ENCODE measurements at regions not wholly inside any gene's neighbourhood (a gene's known extent, or its start where the extent isn't known, plus 50 kb on each side); places are given as distances from the start of the nearest gene placed in this dataset.

DNA sequence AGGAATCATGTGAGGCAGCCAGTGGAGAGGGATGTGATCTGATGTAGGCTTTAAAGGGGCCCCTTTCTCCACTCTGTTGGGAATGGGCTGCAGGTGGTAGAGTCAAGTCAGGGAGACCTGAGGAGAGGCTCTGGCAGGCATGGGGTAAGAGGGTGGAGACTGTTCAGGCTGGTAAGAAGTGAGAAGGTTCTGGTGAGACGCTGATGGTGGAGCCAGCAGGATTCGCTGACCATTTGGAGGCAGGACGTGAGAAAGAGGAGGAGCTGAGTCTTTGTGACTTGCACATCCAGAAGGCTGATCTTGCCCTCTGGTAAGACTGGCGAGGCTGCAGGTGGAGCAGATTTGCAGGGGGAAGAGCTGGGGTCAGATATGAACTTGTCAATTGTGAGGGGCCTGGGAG lies 248.0 kb downstream of the NSG2 start:
- H3K36me3 ChIP-seq = no peaks in the 10 kb centered on the region
- TF ChIP-seq, protein P1, sequence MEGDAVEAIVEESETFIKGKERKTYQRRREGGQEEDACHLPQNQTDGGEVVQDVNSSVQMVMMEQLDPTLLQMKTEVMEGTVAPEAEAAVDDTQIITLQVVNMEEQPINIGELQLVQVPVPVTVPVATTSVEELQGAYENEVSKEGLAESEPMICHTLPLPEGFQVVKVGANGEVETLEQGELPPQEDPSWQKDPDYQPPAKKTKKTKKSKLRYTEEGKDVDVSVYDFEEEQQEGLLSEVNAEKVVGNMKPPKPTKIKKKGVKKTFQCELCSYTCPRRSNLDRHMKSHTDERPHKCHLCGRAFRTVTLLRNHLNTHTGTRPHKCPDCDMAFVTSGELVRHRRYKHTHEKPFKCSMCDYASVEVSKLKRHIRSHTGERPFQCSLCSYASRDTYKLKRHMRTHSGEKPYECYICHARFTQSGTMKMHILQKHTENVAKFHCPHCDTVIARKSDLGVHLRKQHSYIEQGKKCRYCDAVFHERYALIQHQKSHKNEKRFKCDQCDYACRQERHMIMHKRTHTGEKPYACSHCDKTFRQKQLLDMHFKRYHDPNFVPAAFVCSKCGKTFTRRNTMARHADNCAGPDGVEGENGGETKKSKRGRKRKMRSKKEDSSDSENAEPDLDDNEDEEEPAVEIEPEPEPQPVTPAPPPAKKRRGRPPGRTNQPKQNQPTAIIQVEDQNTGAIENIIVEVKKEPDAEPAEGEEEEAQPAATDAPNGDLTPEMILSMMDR (IDR thresholded peaks at IDR 0.05) = no peak
- intact Hi-C loops (cut with DNase I; ENCODE audit: low total_unique reads) = no loop called here

DNA sequence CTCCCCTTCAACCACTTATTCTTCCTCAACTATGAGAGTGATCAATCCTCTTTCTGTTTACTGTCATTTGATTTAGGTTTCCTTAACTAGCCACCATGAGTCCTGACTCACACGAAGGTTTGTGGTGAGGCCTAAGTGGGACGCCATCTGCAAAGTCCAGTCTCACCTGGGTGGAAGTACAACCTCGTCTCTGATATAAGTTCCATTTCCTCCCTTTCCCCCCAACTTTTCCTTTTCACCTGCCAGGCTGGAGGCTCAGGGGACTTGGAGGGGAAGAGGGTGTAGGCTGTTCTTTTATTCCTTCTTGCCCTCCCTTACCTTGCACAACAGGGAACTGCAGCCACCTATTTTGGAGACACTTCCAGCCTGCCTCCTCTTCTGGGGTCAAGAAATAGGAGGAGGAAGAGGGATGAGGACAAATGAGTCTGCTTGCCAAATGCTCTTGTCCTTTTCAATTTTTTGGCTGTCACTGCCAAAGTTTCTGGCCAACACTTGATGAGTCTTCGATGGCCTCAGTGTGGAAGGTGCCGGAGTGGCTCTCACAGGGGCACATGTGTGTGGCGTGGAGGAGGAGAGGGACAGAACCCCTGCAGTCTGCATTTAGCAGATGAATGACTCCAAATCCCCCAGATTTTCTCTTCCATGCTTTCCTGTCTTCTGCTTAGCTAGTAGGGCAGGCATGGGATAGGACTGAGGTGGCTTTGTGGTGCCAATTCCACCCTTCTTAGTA lies 249.6 kb downstream of the NSG2 start:
- intact Hi-C loops (cut with DNase I; ENCODE audit: low total_unique reads) = no loop called here
- Histone ChIP-seq H3K36me3 (no peaks in the 10 kb centered on the region), H3K27me3 (no peaks in the 10 kb centered on the region), H3K9me3 (peaks cover 0 to under 1% (median 0%) of the 10 kb centered on the region in 3 donors), H3K4me3 (no peak overlapping the region), H3K4me1 (no peaks in the 10 kb centered on the region), H3K27ac (no peak overlapping the region)
- DNase-seq = no peak
- TF ChIP-seq, protein P1 (IDR thresholded peaks at IDR 0.05) = no peak

More for the DNA sequence above, 248.0 kb downstream of the NSG2 start:
- Histone ChIP-seq H3K9me3 (peaks cover 0 to 4% (median 0%) of the 10 kb centered on the region in 3 donors), H3K4me1 (no peaks in the 10 kb centered on the region), H3K4me3 (no peak overlapping the region), H3K27me3 (no peaks in the 10 kb centered on the region), H3K27ac (no peak overlapping the region)
- DNase-seq = no peak

DNA sequence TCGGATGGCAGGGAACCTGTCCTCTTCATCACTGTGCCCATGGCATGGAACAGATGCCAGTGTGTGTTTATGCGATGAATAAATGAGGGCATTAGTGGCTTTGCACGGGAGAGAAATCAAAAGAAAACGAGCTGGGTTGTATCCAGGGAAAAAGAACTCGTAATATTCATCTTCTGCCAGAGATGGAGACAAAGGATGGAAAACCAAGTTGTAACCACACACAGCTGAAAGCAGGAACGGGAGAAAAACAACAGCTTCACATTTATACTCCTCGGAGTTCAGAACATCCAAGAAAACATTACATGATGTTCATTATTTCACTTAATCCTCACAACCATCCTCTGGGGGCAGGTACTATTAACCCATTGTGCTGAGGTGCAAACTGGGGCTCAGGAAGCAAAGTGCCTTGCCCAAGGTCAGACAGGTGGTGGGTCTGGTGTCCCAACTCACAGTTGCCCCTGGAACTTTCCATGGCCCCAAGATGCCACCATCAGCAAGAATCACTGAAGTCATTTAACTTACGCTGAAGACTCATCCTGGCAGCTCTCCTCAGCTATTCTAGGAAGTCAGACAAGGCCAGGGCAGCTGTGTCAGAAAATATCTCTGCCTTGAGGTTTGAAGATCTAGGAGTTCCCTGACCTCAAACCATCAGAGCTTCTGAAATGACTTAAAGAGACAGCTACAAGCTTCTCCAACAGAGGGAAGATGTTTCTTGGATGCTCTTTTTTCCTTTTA lies 250.4 kb downstream of the NSG2 start:
- Histone ChIP-seq H3K4me3 (no peak overlapping the region), H3K9me3 (no peaks in the 10 kb centered on the region), H3K27me3 (no peaks in the 10 kb centered on the region), H3K36me3 (no peaks in the 10 kb centered on the region), H3K4me1 (peaks cover 0 to 2% (median 0%) of the 10 kb centered on the region in 4 donors), H3K27ac (no peak overlapping the region)
- intact Hi-C loops (cut with DNase I; ENCODE audit: low total_unique reads) = no loop called here
- TF ChIP-seq, protein P1 (IDR thresholded peaks at IDR 0.05) = no peak
- DNase-seq = no peak

DNA sequence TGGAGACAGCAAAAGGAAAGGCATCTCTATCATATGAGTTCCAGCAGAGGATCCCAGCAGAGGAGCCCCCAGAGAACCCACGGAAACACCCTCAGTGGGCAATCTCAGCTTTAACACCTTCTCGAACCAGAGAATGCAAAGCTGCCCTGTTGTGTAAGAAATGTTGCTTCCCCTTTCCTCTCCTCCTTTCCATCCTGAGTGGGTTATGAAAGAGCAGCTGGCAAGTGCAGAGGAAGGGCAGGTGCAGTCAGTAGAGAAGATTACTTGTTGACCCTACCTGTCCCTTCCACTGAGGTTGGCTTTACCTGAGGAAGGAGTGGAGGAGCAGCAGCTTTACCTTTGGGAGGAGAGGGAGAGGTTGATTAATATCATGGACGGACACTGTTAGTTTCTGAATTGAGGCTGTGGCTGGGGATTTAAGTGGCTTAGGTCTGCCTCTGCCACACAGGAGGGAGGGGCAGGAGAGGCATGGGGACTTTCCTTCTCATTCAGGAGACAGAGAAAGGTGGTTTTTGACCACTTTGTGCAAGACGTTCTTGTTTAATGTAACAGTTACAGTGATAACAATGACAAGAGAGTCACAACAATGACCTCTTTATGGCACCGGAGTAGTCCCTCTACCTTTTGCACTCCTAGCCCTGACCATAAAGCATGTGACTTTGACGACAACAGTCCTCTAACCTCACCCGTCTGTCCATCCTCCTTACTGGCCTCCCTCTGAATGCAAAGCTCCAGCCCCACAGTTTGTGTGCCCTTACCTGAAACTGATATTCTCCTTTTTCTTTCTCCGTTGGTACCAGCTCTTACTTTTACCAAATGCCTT lies 254.8 kb downstream of the NSG2 start:
- H3K4me1 ChIP-seq = peaks cover 0 to 12% (median 2%) of the 10 kb centered on the region in 4 donors
- H3K27ac ChIP-seq = no peak overlapping the region
- H3K27me3 ChIP-seq = peaks cover 0 to 4% of the 10 kb centered on the region in 2 donors
- H3K9me3 ChIP-seq = no peaks in the 10 kb centered on the region
- TF ChIP-seq, protein P1 (IDR thresholded peaks at IDR 0.05) = no peak
- no peak overlapping the region for H3K4me3 ChIP-seq
- H3K36me3 ChIP-seq = no peaks in the 10 kb centered on the region
- no peak for DNase-seq
- intact Hi-C loops (cut with DNase I; ENCODE audit: low total_unique reads) = no loop called here

DNA sequence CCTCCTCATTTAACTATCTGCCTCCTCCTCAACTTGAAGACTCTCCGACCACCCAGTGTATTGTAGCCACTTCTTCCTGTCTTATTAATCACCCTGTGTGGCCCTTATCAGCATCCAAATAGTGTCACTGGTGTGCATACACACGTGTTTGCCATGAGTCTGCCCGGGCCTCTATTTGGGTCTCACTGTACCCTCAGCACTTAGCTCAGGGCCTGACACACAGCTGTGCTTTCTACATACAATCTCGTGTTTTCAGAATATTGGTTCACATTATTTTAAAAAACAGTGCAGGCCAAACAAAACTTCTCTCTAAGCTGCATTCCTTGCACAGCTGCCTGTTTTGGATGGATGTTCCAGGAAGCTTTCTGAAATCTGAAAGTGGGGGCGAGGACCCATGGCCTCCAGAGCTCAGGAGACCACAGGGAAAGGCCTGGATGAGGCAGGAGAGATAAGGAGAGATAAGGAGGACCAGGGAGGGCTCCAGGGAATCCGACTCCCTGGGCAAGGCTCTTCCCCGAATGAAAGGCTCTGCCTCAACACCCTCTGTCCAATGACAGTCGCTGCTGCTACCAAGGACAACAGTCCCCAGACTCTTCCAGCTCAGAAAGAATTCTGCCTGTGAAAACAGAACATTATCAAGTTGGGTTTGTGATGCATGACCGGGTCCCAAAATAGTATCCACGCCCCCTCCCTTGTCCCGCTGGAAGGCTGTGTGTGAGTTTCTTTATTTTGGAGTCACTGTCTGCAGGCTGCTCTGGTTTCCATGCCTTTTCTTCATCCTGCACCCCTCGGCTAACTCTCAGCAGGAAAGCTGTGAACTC lies 255.6 kb downstream of the NSG2 start:
- H3K27me3 ChIP-seq = peaks cover 0 to 7% of the 10 kb centered on the region in 2 donors
- no peak overlapping the region for H3K4me3 ChIP-seq
- TF ChIP-seq, protein P1 (IDR thresholded peaks at IDR 0.05) = no peak
- H3K27ac ChIP-seq = no peak overlapping the region
- peaks cover 0 to 12% (median 2%) of the 10 kb centered on the region in 4 donors for H3K4me1 ChIP-seq
- H3K36me3 ChIP-seq = no peaks in the 10 kb centered on the region
- H3K9me3 ChIP-seq = no peaks in the 10 kb centered on the region
- DNase-seq = no peak
- intact Hi-C loops (cut with DNase I; ENCODE audit: low total_unique reads) = no loop called here
